NCI-H82 (cell line): ENCODE measurements at regions not wholly inside any gene's neighbourhood (a gene's known extent, or its start where the extent isn't known, plus 50 kb on each side); places are given as distances from the start of the nearest gene placed in this dataset.
"Not testable (repeated sequence)": the region's sequence is repeated elsewhere in the genome, so short reads cannot be mapped to it uniquely, and the experiment has no call there.

Experiments used
- DNase-seq: peaks from one replicate; lab custom pipeline; 2025; lab: John Stamatoyannopoulos, UW

DNA sequence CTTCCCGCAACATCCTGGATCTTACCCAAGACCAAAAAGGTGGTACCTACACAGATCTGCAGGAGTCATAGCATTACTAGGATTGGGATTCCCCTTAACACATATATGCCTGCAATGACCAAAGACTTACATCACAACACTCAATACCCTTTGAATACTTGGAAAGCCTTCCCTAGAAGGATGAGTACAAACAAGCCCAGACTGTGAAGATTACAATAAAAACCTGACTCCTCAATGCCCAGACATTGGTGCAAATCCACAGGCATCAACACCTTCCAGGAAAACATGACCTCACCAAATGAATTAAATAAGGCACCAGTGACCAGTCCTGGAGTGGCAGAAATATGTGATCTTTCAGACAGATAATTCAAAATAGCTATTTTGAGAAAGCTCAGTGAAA, 326.8 kb downstream of the TBL1XR1 start:
- no peak for DNase-seq

DNA sequence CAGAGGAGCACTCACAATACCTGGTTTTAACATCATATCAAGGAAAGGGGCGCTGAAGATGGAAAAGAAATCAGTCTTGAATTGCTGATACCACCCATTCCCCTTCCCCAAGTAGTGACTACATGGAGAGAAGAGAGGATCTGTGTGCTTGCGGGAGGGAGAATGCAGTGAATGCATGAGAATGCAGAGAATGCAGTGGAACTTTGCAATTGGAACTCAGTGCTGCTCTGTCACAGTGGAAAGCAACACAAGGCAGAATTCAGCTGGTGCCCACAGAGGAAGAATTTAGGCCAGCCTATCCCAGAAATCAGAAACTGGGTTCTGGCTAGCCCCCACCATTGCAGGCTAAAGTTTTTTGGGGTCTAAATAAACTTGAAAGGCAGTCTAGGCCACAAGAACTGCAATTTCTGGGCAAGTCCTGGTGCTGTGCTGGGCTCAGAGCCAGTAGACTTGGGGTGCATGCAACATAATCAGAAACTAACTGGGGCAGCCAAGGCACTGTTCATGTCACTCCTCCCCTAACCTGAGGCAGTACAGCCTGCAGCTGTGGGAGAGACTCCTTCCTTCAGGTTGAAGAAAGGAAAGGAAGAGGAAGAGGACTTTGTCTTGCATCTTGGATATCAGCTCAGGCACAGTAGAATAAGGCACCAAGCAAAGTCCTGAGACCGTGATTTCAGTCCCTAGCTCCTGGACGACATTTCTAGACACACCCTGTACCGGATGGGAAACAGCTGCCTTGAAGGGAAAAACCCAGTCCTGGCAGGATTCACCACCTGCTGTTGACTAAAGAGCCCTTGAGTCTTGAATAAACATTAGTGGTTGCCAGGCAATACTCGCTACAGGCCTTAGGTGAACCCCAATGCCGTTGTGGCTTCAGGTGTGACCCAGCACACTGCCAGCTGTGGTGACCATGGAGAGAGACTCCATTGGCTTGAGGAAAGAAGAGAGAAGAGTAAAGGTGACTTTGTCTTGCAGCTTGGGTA, 329.3 kb downstream of the TBL1XR1 start:
- DNase-seq: peak; percentile 27

DNA sequence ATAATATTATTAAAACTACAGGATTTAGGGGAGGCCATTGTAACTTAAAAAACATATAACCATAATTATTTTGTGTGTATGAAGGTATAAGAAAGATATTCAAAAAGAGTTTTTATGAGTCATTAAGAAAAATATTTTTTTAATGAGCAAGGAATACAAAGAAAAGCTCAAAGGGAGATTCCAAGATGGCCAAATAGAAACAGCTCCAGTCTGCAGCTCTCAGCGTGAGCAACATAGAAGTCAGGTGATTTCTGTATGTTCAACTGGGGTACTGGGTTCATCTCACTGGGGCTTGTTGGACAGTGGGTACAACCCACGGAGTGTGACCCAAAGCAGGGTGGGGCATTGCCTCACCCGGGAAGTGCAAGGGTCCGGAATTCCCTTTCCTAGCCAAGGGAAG, 336.1 kb downstream of the TBL1XR1 start:
- no peak for DNase-seq

DNA sequence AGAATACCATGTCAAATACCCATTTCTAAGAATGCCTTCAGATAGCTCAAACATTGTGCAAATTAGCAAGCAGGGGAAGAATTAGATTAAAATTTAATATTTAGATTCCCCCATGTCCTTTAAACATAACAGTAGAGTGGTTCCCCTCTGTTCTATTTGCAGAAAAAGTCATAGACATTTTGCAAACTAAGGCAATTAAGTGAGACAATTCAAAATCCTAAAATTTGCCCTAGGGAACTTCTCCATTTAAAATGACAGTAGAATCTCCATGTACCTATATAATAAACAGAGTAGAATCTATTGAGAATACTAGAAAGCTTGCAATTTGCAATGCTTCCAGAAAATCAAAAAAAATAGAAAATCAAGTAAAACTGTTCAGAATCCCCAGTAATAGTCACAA, 340.6 kb downstream of the TBL1XR1 start:
- DNase-seq: no peak

DNA sequence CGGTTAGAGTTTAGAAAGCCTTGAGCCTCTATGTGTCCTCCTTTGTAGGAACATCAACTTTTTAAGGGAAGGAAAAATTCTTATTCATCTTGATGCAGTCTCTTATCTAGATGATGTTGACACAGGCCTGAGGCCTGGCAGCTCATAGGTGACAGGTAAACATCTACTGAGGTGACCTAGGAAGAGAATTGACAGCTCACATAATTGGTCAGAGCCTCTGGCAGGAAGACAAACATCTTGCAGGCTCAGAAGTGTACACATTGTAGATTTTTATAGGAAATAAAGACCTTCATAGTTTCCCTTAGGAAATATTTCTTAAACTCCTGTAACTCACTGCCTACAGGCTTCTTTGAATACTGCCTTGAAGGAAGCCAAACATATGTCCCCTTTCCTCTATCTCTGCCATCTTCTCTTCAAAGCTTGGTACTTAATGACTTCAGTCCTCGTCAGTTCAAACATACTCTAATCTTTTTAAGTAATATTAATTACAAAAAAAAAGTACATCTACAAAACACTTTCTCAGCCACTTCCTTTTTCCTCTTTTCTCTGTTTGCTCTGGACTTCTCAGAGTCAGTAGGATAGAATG, 341.3 kb downstream of the TBL1XR1 start:
- DNase-seq: no peak

DNA sequence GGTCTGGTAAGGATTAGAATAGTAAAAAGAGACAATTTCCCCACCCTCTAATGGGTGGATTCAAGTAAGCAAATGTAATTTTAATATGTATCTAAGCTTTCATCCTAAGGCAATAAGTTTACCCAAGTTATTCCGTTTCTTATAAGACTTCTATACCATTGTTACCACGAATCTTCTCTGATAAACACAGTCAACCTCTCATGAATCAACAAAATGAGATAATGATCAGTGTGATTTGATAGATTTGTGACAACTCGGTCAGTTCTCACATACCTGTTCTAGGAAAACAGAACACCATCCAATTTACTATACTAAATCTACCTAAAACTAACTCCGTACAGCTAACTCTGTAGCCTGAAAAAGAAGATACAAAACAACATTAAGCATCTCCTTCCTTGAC, 342.1 kb downstream of the TBL1XR1 start:
- no peak for DNase-seq

DNA sequence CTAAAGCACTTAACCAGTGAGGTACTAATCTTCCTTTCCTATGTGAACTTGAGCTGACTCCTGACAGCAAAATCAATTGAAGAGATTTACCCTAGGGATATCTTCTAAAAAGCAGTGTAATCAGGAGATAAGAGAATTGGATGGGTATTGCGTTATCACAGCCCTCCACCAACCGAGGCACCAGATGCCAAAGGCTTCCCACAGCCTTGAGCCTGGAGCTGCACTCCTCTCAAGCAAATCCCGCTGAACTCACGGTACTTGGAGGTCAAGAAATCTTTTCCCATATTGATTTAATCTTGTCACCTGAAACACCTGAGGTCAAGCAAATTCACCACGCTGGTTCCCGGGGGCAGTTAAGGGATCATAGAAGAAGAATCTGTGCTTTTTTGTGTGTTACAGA, 346.8 kb downstream of the TBL1XR1 start:
- peak; percentile 87 for DNase-seq

DNA sequence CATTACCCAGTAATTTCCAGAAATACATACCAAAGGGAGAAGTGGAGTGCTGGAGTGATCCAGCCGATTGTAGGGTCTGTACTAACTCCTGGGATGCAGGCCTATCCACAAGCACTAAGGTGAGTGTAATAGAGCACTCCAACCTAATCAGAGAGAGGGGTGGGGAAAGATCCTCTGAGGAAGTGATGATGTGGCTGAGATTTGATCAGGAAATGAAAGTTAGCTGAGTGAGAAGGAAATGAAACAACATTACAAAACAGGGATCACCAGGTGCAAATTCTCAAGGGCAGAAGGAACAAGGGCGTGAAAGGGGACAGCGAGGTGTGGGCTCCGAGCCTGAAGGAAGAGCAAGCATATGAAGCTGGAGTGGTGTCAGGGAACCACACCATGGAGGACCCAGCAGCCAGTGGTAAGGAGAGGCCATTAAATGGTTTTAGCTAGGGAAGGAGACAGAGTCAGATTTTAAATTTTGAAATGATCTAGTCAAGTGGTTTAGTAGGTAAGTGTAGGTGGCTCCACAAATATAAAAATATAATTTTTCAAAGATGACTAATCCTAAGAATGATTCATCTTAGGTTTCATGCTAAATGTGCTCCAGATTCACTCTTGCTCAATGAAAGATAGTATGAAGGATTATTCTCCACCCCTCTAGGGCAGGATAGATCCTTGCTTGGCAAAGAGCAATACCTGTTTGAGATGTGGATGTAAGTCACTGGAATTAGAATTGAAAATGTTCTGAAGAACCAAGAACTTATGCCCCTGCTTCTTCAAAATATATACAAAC, 348.7 kb downstream of the TBL1XR1 start:
- no peak for DNase-seq

DNA sequence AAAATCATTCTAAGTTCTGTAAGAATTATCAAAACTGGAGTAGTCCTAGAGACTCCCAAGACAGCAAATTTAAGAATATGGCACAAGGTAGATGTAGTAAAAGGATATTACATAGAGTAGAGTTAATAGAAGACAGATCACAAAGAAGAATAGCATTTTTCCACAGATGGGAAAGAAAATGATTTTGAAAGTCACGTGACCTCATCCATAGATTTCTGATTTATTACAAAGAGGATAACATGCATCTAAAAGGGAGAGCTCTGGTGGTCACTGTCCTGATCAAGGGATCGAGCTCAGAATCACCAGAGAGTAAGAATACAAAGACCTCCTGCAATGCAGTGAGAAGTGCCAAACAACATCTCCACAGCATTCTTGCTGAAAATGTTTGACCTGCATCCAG, 354.4 kb downstream of the TBL1XR1 start:
- no peak for DNase-seq

DNA sequence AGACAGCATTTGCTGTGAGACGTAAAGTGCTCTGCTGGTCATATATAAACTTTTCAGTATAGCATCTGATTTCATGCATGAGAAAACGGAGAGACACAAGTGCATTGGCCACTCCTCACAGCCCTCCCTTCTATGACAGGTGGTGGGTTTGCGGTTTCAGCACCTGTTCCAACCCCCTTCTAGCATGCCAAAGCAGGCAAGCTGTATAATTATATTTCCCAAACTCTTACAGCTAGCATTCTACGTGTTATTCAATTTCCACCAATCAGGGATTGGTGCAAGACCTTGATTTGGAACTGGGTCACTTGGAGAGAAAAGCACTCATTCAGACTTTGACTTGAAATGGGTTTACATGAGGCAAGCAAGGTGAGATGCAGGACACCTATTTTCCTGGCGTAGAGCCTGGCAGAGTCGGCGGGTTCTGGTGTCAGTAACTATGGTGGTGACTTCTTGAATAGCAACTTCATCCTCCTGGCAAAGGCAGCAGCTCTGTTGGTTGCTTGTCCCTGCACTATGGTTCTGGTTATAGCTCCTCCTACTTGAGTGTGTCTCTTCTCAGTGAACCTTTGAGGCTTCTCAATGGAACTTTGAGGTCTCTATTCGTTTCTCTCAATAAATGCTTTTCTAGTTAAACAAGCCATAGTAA, 356.5 kb downstream of the TBL1XR1 start:
- DNase-seq: no peak

DNA sequence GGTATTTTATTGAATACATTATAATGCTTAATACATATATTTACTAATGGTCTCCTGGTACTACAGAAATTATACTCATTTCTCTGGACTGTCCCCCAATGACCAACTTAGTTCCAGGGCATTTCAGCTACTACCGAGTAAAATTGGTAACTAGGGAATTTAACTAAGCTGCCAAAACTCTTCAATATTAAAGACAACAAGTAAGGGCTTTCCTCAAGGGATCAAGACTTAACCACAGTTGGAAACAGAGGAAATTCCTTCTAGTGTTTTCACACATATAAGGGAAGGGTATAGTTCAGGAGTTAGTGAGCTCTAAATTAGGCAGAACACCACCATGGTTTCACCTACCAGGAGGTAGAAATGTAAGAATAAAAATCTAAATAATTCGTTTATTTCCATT, 357.4 kb downstream of the TBL1XR1 start:
- no peak for DNase-seq

DNA sequence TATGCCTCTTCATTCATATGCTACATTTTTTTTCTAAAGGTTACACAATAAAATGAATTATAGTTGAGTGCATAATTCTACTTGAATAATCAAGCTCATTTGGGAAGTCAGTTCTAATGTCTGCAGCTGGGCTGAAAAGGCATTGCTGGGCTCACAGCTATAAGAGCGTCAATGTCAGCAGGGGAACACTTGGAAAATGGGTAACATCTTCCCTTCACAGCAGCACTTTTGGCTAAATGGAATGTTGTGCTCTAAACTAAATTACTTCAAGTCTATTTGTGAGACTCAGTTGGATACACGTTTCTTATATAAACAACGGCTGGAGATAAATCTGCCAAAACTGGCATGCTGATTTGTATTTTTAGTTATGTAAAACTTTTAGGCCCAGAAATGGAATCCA, 357.8 kb downstream of the TBL1XR1 start:
- DNase-seq: no peak

DNA sequence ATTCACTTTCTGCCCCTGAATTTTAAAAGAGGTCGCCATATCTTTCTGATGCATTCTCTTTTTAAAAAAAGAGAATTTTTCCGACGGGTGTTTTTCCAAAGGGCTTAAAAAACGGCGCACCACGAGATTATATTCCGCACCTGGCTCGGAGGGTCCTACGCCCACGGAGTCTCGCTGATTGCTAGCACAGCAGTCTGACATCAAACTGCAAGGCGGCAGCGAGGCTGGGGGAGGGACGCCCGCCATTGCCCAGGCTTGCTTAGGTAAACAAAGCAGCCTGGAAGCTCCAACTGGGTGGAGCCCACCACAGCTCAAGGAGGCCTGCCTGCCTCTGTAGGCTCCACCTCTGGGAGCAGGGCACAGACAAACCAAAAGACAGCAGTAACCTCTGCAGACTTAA, 370.0 kb downstream of the TBL1XR1 start:
- DNase-seq: not testable (repeated sequence)

DNA sequence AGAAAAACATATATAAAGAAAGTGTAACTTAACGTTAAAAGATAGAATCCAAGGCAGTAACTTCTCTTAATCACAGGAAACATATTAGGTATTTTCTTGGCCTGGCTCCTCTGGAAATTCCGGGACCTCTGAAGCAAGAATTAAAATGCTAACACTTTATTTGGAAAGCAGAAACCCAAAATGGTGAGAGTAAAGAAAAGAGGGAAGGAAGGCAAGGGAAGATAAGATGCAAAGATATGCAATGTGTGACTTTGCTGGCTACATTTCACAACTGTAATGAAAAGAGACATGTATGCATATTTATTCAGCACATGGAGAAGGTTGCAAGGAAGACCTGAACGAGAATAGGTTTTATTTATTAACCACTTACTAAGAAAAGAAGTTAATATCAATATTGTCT, 372.5 kb downstream of the TBL1XR1 start:
- no peak for DNase-seq

DNA sequence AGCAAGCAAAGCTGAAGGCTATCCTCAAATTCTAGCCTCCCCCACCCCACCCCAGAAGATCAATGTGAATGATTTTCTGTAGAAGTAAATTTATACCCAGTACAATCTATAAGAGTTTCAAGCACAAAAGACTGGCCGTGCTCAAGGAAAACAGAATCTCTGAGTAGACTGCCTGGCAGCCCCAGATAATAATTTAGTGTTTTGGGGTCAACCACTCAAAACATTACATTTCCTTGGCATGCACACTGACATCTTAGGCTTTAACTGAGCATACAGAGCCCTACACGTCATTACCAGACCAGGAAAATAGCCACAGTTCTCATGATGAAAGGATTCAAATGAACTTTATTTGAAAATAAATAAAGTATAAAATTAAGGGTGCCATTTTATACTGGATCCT, 376.5 kb downstream of the TBL1XR1 start:
- DNase-seq: no peak

DNA sequence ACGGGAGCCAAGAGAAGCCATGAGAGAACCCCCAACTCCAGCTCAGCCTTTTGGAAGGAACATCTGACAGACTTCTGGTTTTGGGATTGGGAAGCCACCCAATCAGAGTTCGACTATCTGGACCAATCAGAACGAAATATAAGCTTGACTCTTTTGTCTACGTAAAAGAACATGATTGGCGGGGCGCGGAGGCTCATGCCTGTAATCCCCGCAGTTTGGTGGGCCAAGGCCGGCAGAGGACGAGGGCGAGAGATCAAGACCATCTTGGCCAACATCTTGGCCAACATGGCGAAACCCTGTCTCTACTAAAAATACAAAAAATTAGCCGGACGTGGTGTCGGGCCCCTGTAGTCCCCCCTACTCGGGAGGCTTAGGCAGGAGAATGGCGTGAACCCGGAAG, 380.3 kb downstream of the TBL1XR1 start:
- no peak for DNase-seq

DNA sequence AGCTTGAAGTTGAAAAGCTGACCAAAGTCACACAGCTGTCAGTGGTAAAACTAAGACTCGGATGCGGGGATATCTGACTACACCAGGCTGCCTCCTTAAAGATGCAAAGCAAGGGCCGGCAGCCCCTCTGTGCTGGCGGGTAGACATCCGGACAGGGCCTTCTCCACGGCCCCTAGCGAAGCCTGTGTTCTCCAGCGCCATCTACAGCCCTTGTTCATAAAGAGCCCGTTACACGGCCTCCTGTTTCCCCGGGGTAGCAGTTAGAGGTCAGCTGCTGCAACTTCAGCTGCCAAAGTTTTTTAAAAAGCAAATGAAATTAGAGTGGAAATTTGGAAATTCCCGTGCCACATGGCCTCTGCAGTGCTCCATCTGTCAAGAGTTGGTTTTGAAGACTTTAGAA, 383.0 kb downstream of the TBL1XR1 start:
- peak; percentile 78 for DNase-seq

DNA sequence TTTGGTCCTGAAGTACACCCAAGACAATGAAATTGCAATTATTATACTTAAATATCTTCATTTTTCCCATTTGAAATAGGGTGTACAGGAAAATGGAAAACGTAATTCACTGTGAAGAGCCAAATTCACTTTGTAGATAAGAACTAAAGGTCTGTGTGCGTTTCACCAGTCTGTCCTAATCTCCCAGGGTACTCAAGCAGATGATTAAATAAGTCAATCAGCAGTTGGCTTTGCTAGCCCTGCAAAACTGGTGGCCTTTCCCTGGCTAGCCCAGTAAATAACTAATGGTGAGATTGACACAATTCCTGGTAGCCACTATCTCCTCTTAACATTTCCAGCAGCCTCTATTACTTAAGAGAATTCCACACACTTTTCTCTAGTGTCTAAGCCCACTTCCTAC, 389.3 kb downstream of the TBL1XR1 start:
- DNase-seq: peak; percentile 26

DNA sequence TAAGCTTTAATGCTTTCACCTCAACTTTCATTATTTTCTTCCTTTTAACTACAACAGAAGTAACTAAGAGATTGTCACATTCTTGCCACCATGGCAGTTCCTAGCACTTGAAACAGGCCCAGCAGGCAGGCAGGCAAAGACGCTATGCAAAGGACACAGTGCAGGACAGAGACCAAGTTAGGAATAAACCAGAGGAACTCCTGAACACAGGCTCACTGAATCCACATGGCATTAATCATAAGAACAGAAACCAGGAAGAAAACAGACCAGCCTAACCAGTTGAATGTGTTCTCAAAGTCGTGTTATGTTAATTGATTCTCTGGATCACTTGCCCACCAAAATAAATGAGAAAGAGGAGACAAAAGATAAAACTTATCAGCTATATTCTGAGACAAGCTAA, 397.6 kb downstream of the TBL1XR1 start:
- no peak for DNase-seq

DNA sequence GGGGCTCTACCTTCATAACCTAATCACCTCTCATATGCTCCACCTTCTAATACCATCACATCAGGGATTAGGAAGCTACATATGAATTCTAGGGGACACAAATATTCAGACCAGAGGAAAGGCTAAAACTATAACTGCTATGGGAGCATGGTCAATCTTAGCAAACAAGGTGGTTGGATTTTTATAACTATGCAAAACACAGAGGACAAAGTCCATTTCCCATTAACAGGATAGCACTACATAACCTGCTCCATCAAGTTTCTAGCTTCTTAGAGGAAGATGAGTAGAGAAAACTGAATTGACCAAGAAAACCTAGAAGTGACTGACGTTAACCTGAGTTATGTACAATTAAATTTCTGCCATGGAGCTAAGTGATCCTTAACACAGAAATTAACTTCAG, 398.6 kb downstream of the TBL1XR1 start:
- DNase-seq: no peak

DNA sequence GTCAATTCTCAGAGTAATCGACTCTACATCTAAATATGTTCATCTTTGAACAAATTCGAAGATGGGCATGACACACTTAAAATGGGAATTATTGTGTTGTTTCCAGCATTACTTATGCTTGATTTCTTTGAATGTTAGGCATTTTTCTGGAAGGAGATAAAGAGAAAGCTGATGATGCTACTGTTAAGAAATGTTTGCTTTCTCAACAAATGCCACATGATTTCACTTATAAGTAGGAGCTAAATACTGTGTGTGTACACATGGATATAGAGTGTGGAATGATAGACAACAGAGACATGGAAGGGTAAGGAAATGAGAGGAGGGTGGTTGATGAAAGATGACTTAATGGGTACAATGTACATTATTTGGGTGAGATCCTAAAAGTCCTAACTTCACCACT, 400.9 kb downstream of the TBL1XR1 start:
- no peak for DNase-seq

DNA sequence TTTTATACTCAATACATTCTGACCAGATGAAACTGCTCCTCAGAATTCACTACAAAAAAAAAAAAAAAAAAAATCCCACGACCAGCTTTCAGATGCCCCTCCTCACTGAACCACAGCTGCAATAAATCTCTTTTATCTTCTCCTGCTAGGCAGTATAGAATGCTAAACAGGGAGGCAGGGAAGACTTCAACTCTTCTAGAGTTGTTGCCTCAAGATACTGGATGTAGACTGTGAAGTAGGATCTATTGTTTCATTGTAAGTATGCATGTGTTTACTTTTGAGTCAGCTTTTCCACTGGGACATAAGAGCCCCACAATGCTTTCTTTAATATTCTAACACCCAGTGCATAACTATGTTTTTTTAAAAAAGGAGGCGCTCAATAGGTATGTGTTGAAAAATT, 401.4 kb downstream of the TBL1XR1 start:
- DNase-seq: no peak
